ENCODE measurements at regions not wholly inside any gene's neighbourhood (a gene's known extent, or its start where the extent isn't known, plus 50 kb on each side); places are given as distances from the start of the nearest gene placed in this dataset.

DNA sequence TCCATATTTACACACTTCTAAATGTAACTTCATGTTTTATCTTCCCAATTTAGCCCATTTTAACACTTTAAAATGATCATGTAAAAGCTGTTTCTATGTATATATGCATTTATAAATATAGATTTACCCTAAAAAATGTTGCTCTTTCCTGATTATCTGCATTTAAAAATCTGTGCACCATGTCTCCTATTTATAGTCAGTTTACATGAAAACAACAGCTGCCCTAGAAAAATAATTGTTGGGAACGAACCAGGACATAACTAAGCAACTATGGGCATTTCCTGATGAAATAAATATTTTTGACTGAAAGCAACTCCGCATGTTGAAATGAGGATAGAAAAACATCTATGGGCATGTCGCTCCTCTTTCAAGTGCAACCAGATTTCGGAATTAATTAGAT lies 1368.2 kb downstream of the FAM181B start:
- Histone ChIP-seq H3K79me2 (ENCODE audit: insufficient read depth, low read length) (no peaks in the 10 kb centered on the region), H4K20me1 (ENCODE audit: insufficient read depth, low read length) (no peaks in the 10 kb centered on the region), H3K4me1 (ENCODE audit: insufficient read depth, low read length, severe bottlenecking) (no peaks in the 10 kb centered on the region), H3K27me3 (ENCODE audit: insufficient read depth, low read length) (no peaks in the 10 kb centered on the region), H3K36me3 (ENCODE audit: insufficient read depth, low read length) (no peaks in the 10 kb centered on the region), H3K4me2 (ENCODE audit: low read length) (no peak overlapping the region), H3K9me2 (ENCODE audit: low read depth, low read length) (no peaks in the 10 kb centered on the region), H2AFZ (ENCODE audit: low read length) (no peak overlapping the region), H3K9ac (ENCODE audit: low read length) (no peak overlapping the region), H3K9me3 (ENCODE audit: low read length) (no peaks in the 10 kb centered on the region), H3F3A (ENCODE audit: insufficient read depth, low read length) (no peaks in the 10 kb centered on the region), H3K27ac (ENCODE audit: low read depth, low read length, poor library complexity, severe bottlenecking) (no peak overlapping the region), H3K4me3 (ENCODE audit: low read depth, low read length, poor library complexity, severe bottlenecking) (no peak overlapping the region)
- TF ChIP-seq EZH2 (IDR thresholded peaks at IDR 0.05; ENCODE audit: borderline replicate concordance, low read length): no peak

DNA sequence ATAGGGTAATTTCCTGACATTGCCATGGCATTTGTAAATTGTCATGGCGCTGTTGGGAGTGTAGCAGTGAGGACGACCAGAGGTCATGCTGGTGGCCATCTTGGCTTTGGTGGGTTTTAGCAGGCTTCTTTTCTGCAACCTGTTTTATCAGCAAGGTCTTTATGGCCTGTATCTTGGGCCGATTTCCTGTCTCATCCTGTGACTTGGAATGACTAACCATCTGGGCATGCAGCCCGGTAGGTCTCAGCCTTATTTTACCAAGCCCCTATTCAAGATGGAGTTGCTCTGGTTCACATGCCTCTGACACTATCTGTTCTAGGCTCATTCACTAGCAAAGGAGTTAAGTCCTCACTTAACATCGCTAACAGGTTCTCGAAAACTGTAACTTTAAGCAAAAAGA lies 1374.2 kb downstream of the FAM181B start:
- no peak overlapping the region for H3K4me2 ChIP-seq (ENCODE audit: low read length)
- TF ChIP-seq CTCF (IDR thresholded peaks at IDR 0.05; ENCODE audit: low read length) (no peak), EZH2 (IDR thresholded peaks at IDR 0.05; ENCODE audit: borderline replicate concordance, low read length) (no peak)
- H3K9me2 ChIP-seq (ENCODE audit: low read depth, low read length): no peaks in the 10 kb centered on the region
- H3K27ac ChIP-seq (ENCODE audit: low read depth, low read length, poor library complexity, severe bottlenecking): no peak overlapping the region
- no peaks in the 10 kb centered on the region for H3K36me3 ChIP-seq (ENCODE audit: insufficient read depth, low read length)
- H4K20me1 ChIP-seq (ENCODE audit: insufficient read depth, low read length): no peaks in the 10 kb centered on the region
- H3K9ac ChIP-seq (ENCODE audit: low read length): no peak overlapping the region
- H2AFZ ChIP-seq (ENCODE audit: low read length): no peak overlapping the region
- no peak overlapping the region for H3K4me3 ChIP-seq (ENCODE audit: low read depth, low read length, poor library complexity, severe bottlenecking)
- H3K79me2 ChIP-seq (ENCODE audit: insufficient read depth, low read length): no peaks in the 10 kb centered on the region
- H3K27me3 ChIP-seq (ENCODE audit: insufficient read depth, low read length): no peaks in the 10 kb centered on the region
- H3K9me3 ChIP-seq (ENCODE audit: low read length): no peaks in the 10 kb centered on the region
- no peaks in the 10 kb centered on the region for H3F3A ChIP-seq (ENCODE audit: insufficient read depth, low read length)
- H3K4me1 ChIP-seq (ENCODE audit: insufficient read depth, low read length, severe bottlenecking): no peaks in the 10 kb centered on the region

DNA sequence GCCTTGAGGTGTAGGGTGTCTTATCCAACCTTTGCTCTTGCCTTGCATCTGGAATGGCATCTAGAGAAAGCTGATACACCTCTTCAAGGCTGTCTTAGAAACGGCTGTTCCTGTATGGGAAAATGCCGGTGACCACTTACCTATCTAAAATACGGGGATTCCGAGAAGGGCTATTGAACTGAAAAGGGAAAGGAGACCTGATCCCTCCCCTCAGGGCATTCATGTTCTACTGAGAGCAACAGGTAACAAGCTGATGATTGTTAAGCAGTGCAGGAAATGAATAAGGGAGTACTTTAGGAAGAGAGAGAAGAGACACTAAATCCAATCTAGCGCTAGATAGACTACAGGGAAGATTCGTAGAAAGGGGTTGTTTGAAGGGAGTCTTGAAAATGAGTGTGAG lies 1388.1 kb downstream of the FAM181B start:
- TF ChIP-seq EZH2 (IDR thresholded peaks at IDR 0.05; ENCODE audit: borderline replicate concordance, low read length) (no peak), CTCF (IDR thresholded peaks at IDR 0.05; ENCODE audit: low read length) (no peak)
- Histone ChIP-seq H3F3A (ENCODE audit: insufficient read depth, low read length) (no peaks in the 10 kb centered on the region), H3K9me2 (ENCODE audit: low read depth, low read length) (no peaks in the 10 kb centered on the region), H2AFZ (ENCODE audit: low read length) (no peak overlapping the region), H3K36me3 (ENCODE audit: insufficient read depth, low read length) (no peaks in the 10 kb centered on the region), H3K79me2 (ENCODE audit: insufficient read depth, low read length) (no peaks in the 10 kb centered on the region), H3K27ac (ENCODE audit: low read depth, low read length, poor library complexity, severe bottlenecking) (no peak overlapping the region), H4K20me1 (ENCODE audit: insufficient read depth, low read length) (no peaks in the 10 kb centered on the region), H3K4me1 (ENCODE audit: insufficient read depth, low read length, severe bottlenecking) (no peaks in the 10 kb centered on the region), H3K9ac (ENCODE audit: low read length) (no peak overlapping the region), H3K4me2 (ENCODE audit: low read length) (no peak overlapping the region), H3K9me3 (ENCODE audit: low read length) (no peaks in the 10 kb centered on the region), H3K27me3 (ENCODE audit: insufficient read depth, low read length) (no peaks in the 10 kb centered on the region), H3K4me3 (ENCODE audit: low read depth, low read length, poor library complexity, severe bottlenecking) (no peak overlapping the region)

DNA sequence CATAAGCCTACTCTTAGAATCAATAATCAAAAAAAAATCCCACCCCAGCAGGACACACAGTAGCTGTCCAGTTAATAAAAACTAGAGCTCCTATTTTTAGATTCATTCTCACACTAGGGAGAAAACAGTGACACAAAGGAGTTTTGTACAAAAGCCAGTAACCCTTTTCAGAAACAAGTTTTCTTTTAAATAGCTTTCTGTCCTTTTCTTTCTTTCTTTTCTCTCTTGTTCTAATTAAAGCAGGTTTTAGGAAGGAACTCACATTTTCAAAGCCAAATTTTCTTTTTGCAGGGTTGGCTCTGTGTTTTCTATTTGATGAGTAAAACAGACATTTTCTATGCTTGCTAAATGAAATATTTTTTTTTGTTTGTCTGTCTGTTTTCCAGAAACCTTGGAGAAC lies 1390.7 kb downstream of the FAM181B start:
- Histone ChIP-seq H3K9me3 (ENCODE audit: low read length) (no peaks in the 10 kb centered on the region), H3K9me2 (ENCODE audit: low read depth, low read length) (no peaks in the 10 kb centered on the region), H3K4me1 (ENCODE audit: insufficient read depth, low read length, severe bottlenecking) (no peaks in the 10 kb centered on the region), H2AFZ (ENCODE audit: low read length) (no peak overlapping the region), H3K9ac (ENCODE audit: low read length) (no peak overlapping the region), H3K27me3 (ENCODE audit: insufficient read depth, low read length) (no peaks in the 10 kb centered on the region), H3K4me2 (ENCODE audit: low read length) (no peak overlapping the region), H4K20me1 (ENCODE audit: insufficient read depth, low read length) (no peaks in the 10 kb centered on the region), H3K36me3 (ENCODE audit: insufficient read depth, low read length) (no peaks in the 10 kb centered on the region), H3K27ac (ENCODE audit: low read depth, low read length, poor library complexity, severe bottlenecking) (no peak overlapping the region), H3K4me3 (ENCODE audit: low read depth, low read length, poor library complexity, severe bottlenecking) (no peak overlapping the region), H3F3A (ENCODE audit: insufficient read depth, low read length) (no peaks in the 10 kb centered on the region), H3K79me2 (ENCODE audit: insufficient read depth, low read length) (no peaks in the 10 kb centered on the region)
- no peak for TF ChIP-seq CTCF (IDR thresholded peaks at IDR 0.05; ENCODE audit: low read length)
- no peak for TF ChIP-seq EZH2 (IDR thresholded peaks at IDR 0.05; ENCODE audit: borderline replicate concordance, low read length)

All from OCI-LY1 (cell line).